ENCODE measurements at regions not wholly inside any gene's neighbourhood (a gene's known extent, or its start where the extent isn't known, plus 50 kb on each side); places are given as distances from the start of the nearest gene placed in this dataset.
A peak's percentile ranks its signal among the peaks of the same experiment; 100 is the strongest.
"Not testable (repeated sequence)": the region's sequence is repeated elsewhere in the genome, so short reads cannot be mapped to it uniquely, and the experiment has no call there.

- not testable (repeated sequence) for FAIRE-seq
These were observed 94.8 kb upstream of the NDUFV2 start for GRCh38 chr18:9007700-9008099.

More at GRCh38 chr18:9007700-9008099, 94.8 kb upstream of the NDUFV2 start:
- H3K4me2 ChIP-seq (ENCODE audit: insufficient read depth, low read length); H3K36me3 ChIP-seq (ENCODE audit: control insufficient read depth, insufficient read depth, low read length); H2AFZ ChIP-seq (ENCODE audit: low read depth, low read length); H3K79me2 ChIP-seq (ENCODE audit: control insufficient read depth, insufficient read depth, low read length); H3K27me3 ChIP-seq (ENCODE audit: control insufficient read depth in 2 of 2, insufficient read depth in 2 of 2, low read length in 2 of 2); H3K9ac ChIP-seq (ENCODE audit: insufficient read depth in 1 of 2, low read depth in 2 of 2, low read length in 2 of 2); BruUV-seq (replicated peaks); H4K20me1 ChIP-seq (replicated peaks; ENCODE audit: control insufficient read depth, insufficient read depth, low read length); intact Hi-C loops (cut with micrococcal nuclease); H3K4me3 ChIP-seq; ATAC-seq; H3K9me1 ChIP-seq (ENCODE audit: control insufficient read depth, insufficient read depth, low read length); CTCF ChIA-PET (ENCODE audit: low intra/inter-chr PET ratio); in situ Hi-C loops (cut with MboI); DNase-seq (ENCODE audit: extremely low read depth in 1 of 4, low spot score in 3 of 4); TF ChIP-seq NR2C1 (IDR thresholded peaks at IDR 0.05); NR4A1 (CRISPR knock-in tag; IDR thresholded peaks at IDR 0.05); ID3 (CRISPR knock-in tag; IDR thresholded peaks at IDR 0.05): not testable (repeated sequence)
- H3K4me1 ChIP-seq (replicated peaks in 1 of 2; ENCODE audit: control insufficient read depth in 2 of 2, insufficient read depth in 2 of 2, low read length in 2 of 2) = peaks cover 20 to 54% of the 10 kb centered on the region in 2 experiments
- H3K27ac ChIP-seq (ENCODE audit: extremely low read depth, low read depth, low read length) = peak overlapping the region; percentile 97
- POLR2A ChIA-PET = interaction anchor here (0.6 to 2.6 kb wide), 2 partner anchors 10 to 234 kb away, joined by 4 to 21 read pairs; no protein-coding TSS in a partner anchor
- TF ChIP-seq PTRF (tag; IDR thresholded peaks at IDR 0.05) (peak; percentile 49; the same call in 1 of the 2 replicates), HDAC2 (IDR thresholded peaks at IDR 0.05) (peak; percentile 44; the same call in 1 of the 2 replicates), NR2C1 (tag; IDR thresholded peaks at IDR 0.05) (0 out of 2 replicates have a peak, but pooled peaks have one; percentile 36), ZNF507 (tag; conservative IDR thresholded peaks at IDR 0.05) (0 out of 2 replicates have a peak, but pooled peaks have one; percentile 2), NR4A1 (tag; IDR thresholded peaks at IDR 0.05) (peak; percentile 17; the same call in 1 of the 2 replicates), BCOR (IDR thresholded peaks at IDR 0.05) (peak; percentile 95), ID3 (tag; IDR thresholded peaks at IDR 0.05) (peak; percentile 54; the same call in 1 of the 2 replicates), SMARCA5 (IDR thresholded peaks at IDR 0.05) (peak; percentile 71; the same call in 1 of the 2 replicates), TCF15 (CRISPR knock-in tag; IDR thresholded peaks at IDR 0.05) (0 out of 2 replicates have a peak, but pooled peaks have one; percentile 11), ZNF146 (CRISPR knock-in tag; IDR thresholded peaks at IDR 0.05; ENCODE audit: unreplicated experiment) (peak; percentile 90)
- 61% methylated on average over 3 of the region's 3 CpGs for WGBS (ENCODE audit: insufficient coverage, low coverage, missing lambda C conversion rate)
- peaks cover 11% of the 10 kb centered on the region for H3K9me3 ChIP-seq (replicated peaks; ENCODE audit: control insufficient read depth, insufficient read depth, low read depth, low read length)

All from K562 (cell line).